ENCODE measurements at regions not wholly inside any gene's neighbourhood (a gene's known extent, or its start where the extent isn't known, plus 50 kb on each side); places are given as distances from the start of the nearest gene placed in this dataset.

- Mint-ChIP-seq H3K27me3 (ENCODE audit: low read depth) (no peaks in the 10 kb centered on the region), H3K9me3 (no peaks in the 10 kb centered on the region), H3K4me1 (peaks cover 22% of the 10 kb centered on the region), H3K4me3 (no peak overlapping the region), H3K27ac (no peak overlapping the region), H3K36me3 (peaks cover 5% of the 10 kb centered on the region)
- no peak for DNase-seq (ENCODE audit: low spot score in 2 of 2, unreplicated experiment in 2 of 2)
- TF ChIP-seq, protein P1, sequence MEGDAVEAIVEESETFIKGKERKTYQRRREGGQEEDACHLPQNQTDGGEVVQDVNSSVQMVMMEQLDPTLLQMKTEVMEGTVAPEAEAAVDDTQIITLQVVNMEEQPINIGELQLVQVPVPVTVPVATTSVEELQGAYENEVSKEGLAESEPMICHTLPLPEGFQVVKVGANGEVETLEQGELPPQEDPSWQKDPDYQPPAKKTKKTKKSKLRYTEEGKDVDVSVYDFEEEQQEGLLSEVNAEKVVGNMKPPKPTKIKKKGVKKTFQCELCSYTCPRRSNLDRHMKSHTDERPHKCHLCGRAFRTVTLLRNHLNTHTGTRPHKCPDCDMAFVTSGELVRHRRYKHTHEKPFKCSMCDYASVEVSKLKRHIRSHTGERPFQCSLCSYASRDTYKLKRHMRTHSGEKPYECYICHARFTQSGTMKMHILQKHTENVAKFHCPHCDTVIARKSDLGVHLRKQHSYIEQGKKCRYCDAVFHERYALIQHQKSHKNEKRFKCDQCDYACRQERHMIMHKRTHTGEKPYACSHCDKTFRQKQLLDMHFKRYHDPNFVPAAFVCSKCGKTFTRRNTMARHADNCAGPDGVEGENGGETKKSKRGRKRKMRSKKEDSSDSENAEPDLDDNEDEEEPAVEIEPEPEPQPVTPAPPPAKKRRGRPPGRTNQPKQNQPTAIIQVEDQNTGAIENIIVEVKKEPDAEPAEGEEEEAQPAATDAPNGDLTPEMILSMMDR (IDR thresholded peaks at IDR 0.05; ENCODE audit: unreplicated experiment): no peak
Observed at GRCh38 chr6:43997345-43997677, 129.9 kb downstream of the MRPL14 start.

DNA sequence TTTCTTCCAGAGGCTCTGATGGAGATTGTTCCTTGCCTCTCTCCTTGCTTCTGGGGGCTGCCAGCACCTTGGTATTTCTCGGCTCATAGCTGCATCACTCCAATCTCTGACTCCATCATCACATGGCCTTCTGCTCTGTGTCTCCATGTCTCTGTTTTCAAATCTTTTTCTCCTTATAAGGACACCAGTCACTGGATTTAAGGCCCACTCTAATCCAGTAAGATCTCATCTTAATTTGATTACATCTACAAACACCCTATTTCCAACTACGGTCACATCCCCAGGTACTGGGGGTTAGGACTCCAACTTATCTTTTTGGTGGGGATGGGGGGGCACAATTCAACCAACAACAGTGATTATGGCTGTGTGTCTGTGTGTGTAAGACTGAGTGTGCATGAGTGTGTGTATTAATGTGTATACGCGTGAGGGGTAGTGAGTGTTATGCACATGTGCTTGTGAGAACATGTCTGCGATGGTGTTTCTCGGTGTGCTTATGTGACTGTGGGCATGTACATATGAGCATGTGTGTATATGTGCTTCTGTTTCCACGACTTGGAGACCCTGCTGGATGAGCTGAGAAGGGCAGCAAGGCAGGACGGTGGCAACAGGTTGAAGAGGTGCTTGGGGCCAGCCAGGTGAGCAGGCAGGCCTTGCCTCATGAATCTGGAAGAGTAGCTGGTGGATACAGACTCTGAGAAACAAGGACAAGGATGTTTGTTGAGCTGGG lies 130.5 kb downstream of the MRPL14 start:
- TF ChIP-seq, protein P1 (IDR thresholded peaks at IDR 0.05; ENCODE audit: unreplicated experiment): no peak
- Mint-ChIP-seq H3K27me3 (ENCODE audit: low read depth) (no peaks in the 10 kb centered on the region), H3K4me3 (no peak overlapping the region), H3K27ac (no peak overlapping the region), H3K9me3 (no peaks in the 10 kb centered on the region), H3K36me3 (peaks cover 5% of the 10 kb centered on the region), H3K4me1 (peaks cover 22% of the 10 kb centered on the region)
- no peak for DNase-seq (ENCODE audit: low spot score in 2 of 2, unreplicated experiment in 2 of 2)

- TF ChIP-seq, protein P1 (IDR thresholded peaks at IDR 0.05; ENCODE audit: unreplicated experiment): no peak
- Mint-ChIP-seq H3K4me3 (no peak overlapping the region), H3K27ac (no peak overlapping the region), H3K9me3 (no peaks in the 10 kb centered on the region), H3K4me1 (peaks cover 23% of the 10 kb centered on the region), H3K27me3 (ENCODE audit: low read depth) (no peaks in the 10 kb centered on the region), H3K36me3 (peaks cover 5% of the 10 kb centered on the region)
- DNase-seq (ENCODE audit: low spot score in 2 of 2, unreplicated experiment in 2 of 2): no peak
Observed at GRCh38 chr6:43995137-43995536, 132.1 kb downstream of the MRPL14 start.

DNA sequence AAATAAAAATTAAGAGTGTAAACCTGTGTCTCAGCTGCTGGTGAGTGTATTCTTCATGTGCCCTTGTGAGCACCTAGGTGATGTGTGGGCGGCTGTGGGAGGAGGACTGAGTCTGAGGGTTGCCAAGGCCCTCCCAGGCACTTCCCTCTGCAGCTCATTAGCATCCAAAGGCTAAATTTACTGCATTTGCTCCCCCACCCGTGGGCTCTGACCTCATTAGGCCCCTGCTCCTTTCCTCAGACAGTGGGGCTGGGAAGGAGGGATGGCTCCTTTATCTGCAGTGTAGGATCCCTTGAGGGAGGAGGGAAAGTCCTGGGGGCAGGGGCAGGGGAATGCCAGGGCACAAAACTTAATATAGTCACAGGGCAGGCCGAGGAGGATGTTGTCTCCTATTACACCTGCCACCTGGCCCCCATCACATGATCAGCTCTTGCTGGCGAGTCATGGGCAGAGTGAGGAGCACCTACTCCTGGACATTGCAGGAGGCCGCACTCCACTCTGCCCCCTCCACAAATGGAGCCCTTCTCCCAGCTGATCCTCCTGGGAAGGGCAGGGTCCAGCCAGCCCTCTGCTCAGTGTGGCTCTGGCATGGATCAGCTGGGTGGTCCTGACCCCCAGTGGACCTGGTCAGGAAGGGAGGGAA lies 133.2 kb downstream of the MRPL14 start:
- DNase-seq (ENCODE audit: low spot score in 2 of 2, unreplicated experiment in 2 of 2): no peak
- TF ChIP-seq, protein P1 (IDR thresholded peaks at IDR 0.05; ENCODE audit: unreplicated experiment): no peak
- H3K9me3 Mint-ChIP-seq: no peaks in the 10 kb centered on the region
- H3K4me1 Mint-ChIP-seq: peaks cover 27% of the 10 kb centered on the region
- H3K36me3 Mint-ChIP-seq: peaks cover 2% of the 10 kb centered on the region
- H3K27me3 Mint-ChIP-seq (ENCODE audit: low read depth): no peaks in the 10 kb centered on the region
- no peak overlapping the region for H3K27ac Mint-ChIP-seq
- no peak overlapping the region for H3K4me3 Mint-ChIP-seq

GRCh38 chr6:43992783-43993644 lies 134.2 kb downstream of the MRPL14 start:
- no peak for DNase-seq (ENCODE audit: low spot score in 2 of 2, unreplicated experiment in 2 of 2)
- TF ChIP-seq, protein P1 (IDR thresholded peaks at IDR 0.05; ENCODE audit: unreplicated experiment): no peak
- Mint-ChIP-seq H3K27ac (no peak overlapping the region), H3K4me1 (peaks cover 27% of the 10 kb centered on the region), H3K27me3 (ENCODE audit: low read depth) (no peaks in the 10 kb centered on the region), H3K36me3 (no peaks in the 10 kb centered on the region), H3K4me3 (no peak overlapping the region), H3K9me3 (no peaks in the 10 kb centered on the region)
